Calu3 (cell line): ENCODE measurements at regions not wholly inside any gene's neighbourhood (a gene's known extent, or its start where the extent isn't known, plus 50 kb on each side); places are given as distances from the start of the nearest gene placed in this dataset.
"Not testable (repeated sequence)": the region's sequence is repeated elsewhere in the genome, so short reads cannot be mapped to it uniquely, and the experiment has no call there.

Experiments
- BruUV-seq: library from RNA; stranded (reverse); fragments of 400-500 nt; replicated peaks from 2 replicates; lab custom pipeline; 2021; lab: Mats Ljungman, UMichigan
- CTCF ChIA-PET: fragments of 300-600 bp; sonication (Branson Sonifier 250); formaldehyde crosslinking; loops from one replicate; lab custom pipeline; 2022; ENCODE audit warnings: antibody characterized with exemption; lab: Charles Lee
- DNase-seq: peaks from one replicate; pipeline ENCODE4 v3.0.0; 2022
- H3K27ac Mint-ChIP-seq: one replicate; pipeline ENCODE4 v1.8.0; 2022; ENCODE audit warnings: mixed read lengths; ENCODE audit not compliant: unreplicated experiment
- H3K27me3 Mint-ChIP-seq: one replicate; pipeline ENCODE4 v1.8.0; 2022; ENCODE audit warnings: mixed read lengths; ENCODE audit not compliant: unreplicated experiment
- H3K36me3 Mint-ChIP-seq: one replicate; pipeline ENCODE4 v1.8.0; 2022; ENCODE audit warnings: mild to moderate bottlenecking, moderate library complexity, mixed read lengths; ENCODE audit not compliant: insufficient read depth, unreplicated experiment
- H3K4me1 Mint-ChIP-seq: one replicate; pipeline ENCODE4 v1.8.0; 2022; ENCODE audit warnings: mild to moderate bottlenecking, low read depth, mixed read lengths; ENCODE audit not compliant: unreplicated experiment
- H3K4me3 Mint-ChIP-seq: one replicate; pipeline ENCODE4 v1.8.0; 2022; ENCODE audit warnings: mild to moderate bottlenecking, low read depth, moderate library complexity, mixed read lengths; ENCODE audit not compliant: unreplicated experiment
- H3K9me3 Mint-ChIP-seq: one replicate; pipeline ENCODE4 v1.8.0; 2022; ENCODE audit warnings: low read depth, mixed read lengths; ENCODE audit not compliant: unreplicated experiment
- CTCF ChIP-seq: fragments of 200-600 bp; IDR thresholded peaks from one replicate; pipeline ENCODE4 v1.8.0; 2022; ENCODE audit warnings: antibody characterized with exemption; ENCODE audit not compliant: unreplicated experiment
- intact Hi-C: fragments of 100-400 bp; cut with micrococcal nuclease; formaldehyde crosslinking; loops from one replicate; pipeline ENCODE4 v1.10.0; 2022; ENCODE audit not compliant: unreplicated experiment

GRCh38 chr12:68539615-68539952 is 71.1 kb upstream of the RAP1B start:
- Mint-ChIP-seq H3K9me3 (peaks cover 4% of the 10 kb centered on the region), H3K36me3 (no peaks in the 10 kb centered on the region), H3K4me3 (no peak overlapping the region), H3K27me3 (no peaks in the 10 kb centered on the region), H3K4me1 (peaks cover 7% of the 10 kb centered on the region), H3K27ac (no peak overlapping the region)
- intact Hi-C loops = no loop called here
- no TSS peak for BruUV-seq
- no peak for TF ChIP-seq CTCF
- no peak for DNase-seq
- CTCF ChIA-PET = no interaction called here

- CTCF ChIA-PET, H3K4me3 Mint-ChIP-seq, H3K27ac Mint-ChIP-seq, intact Hi-C loops, H3K9me3 Mint-ChIP-seq, DNase-seq, H3K36me3 Mint-ChIP-seq, BruUV-seq, H3K4me1 Mint-ChIP-seq, H3K27me3 Mint-ChIP-seq: not testable (repeated sequence)
These were observed 69.9 kb upstream of the RAP1B start for GRCh38 chr12:68540768-68541167.

GRCh38 chr12:68547318-68547717 is 63.4 kb upstream of the RAP1B start:
- H3K4me1 Mint-ChIP-seq, H3K9me3 Mint-ChIP-seq, H3K36me3 Mint-ChIP-seq, H3K27ac Mint-ChIP-seq, CTCF ChIA-PET, intact Hi-C loops, DNase-seq, BruUV-seq, H3K4me3 Mint-ChIP-seq: not testable (repeated sequence)
- H3K27me3 Mint-ChIP-seq = peaks cover 31% of the 10 kb centered on the region

- DNase-seq, H3K4me1 Mint-ChIP-seq, CTCF ChIA-PET, H3K27ac Mint-ChIP-seq, intact Hi-C loops, H3K9me3 Mint-ChIP-seq, H3K4me3 Mint-ChIP-seq, H3K36me3 Mint-ChIP-seq, BruUV-seq: not testable (repeated sequence)
- H3K27me3 Mint-ChIP-seq = peaks cover 31% of the 10 kb centered on the region
These were observed 58.0 kb upstream of the RAP1B start for GRCh38 chr12:68552605-68553195.

GRCh38 chr12:68557011-68557730 is 53.5 kb upstream of the RAP1B start:
- CTCF ChIA-PET = interaction anchor here (0.7 kb wide), 2 partner anchors 17 to 40 kb away, joined by 3 to 4 read pairs; no protein-coding TSS in a partner anchor
- Mint-ChIP-seq H3K36me3 (no peaks in the 10 kb centered on the region), H3K4me1 (no peaks in the 10 kb centered on the region), H3K9me3 (no peaks in the 10 kb centered on the region), H3K27me3 (no peaks in the 10 kb centered on the region), H3K4me3 (no peak overlapping the region), H3K27ac (no peak overlapping the region)
- no peak for DNase-seq
- no peak for TF ChIP-seq CTCF
- no TSS peak for BruUV-seq
- intact Hi-C loops = no loop called here
